Activated naive CD4-positive, alpha-beta T cell treated with anti-CD3 and anti-CD28 coated beads, Interleukin-2, amount 50 U/mL, for 24 hours (primary cell): ENCODE measurements at regions not wholly inside any gene's neighbourhood (a gene's known extent, or its start where the extent isn't known, plus 50 kb on each side); places are given as distances from the start of the nearest gene placed in this dataset.

Source experiments
- H3K27ac Mint-ChIP-seq: one replicate; pipeline ENCODE4 v1.8.0; 2021; ENCODE audit warnings: mild to moderate bottlenecking, mixed read lengths
- H3K27me3 Mint-ChIP-seq: one replicate; pipeline ENCODE4 v1.8.0; 2021; ENCODE audit warnings: mixed read lengths
- H3K36me3 Mint-ChIP-seq: one replicate; pipeline ENCODE4 v1.8.0; 2021; ENCODE audit warnings: mixed read lengths
- H3K4me1 Mint-ChIP-seq: one replicate; pipeline ENCODE4 v1.8.0; 2021; ENCODE audit warnings: mixed read lengths
- H3K4me3 Mint-ChIP-seq: one replicate; pipeline ENCODE4 v1.8.0; 2021; ENCODE audit warnings: mild to moderate bottlenecking, mixed read lengths
- H3K9me3 Mint-ChIP-seq: one replicate; pipeline ENCODE4 v1.8.0; 2021; ENCODE audit warnings: mixed read lengths

- Mint-ChIP-seq H3K9me3 (no peaks in the 10 kb centered on the region), H3K4me1 (no peaks in the 10 kb centered on the region), H3K4me3 (no peak overlapping the region), H3K27me3 (no peaks in the 10 kb centered on the region), H3K27ac (no peak overlapping the region), H3K36me3 (no peaks in the 10 kb centered on the region)
These were observed 180.9 kb upstream of the PLXNA2 start for GRCh38 chr1:208425096-208425495.

GRCh38 chr1:208430220-208430619 is 186.0 kb upstream of the PLXNA2 start:
- Mint-ChIP-seq H3K36me3 (no peaks in the 10 kb centered on the region), H3K4me1 (no peaks in the 10 kb centered on the region), H3K27ac (no peak overlapping the region), H3K4me3 (no peak overlapping the region), H3K27me3 (peaks cover 2% of the 10 kb centered on the region), H3K9me3 (no peaks in the 10 kb centered on the region)

- peaks cover 2% of the 10 kb centered on the region for H3K27me3 Mint-ChIP-seq
- H3K27ac Mint-ChIP-seq: no peak overlapping the region
- H3K36me3 Mint-ChIP-seq: no peaks in the 10 kb centered on the region
- no peaks in the 10 kb centered on the region for H3K4me1 Mint-ChIP-seq
- no peak overlapping the region for H3K4me3 Mint-ChIP-seq
- no peaks in the 10 kb centered on the region for H3K9me3 Mint-ChIP-seq
These were observed 187.5 kb upstream of the PLXNA2 start for GRCh38 chr1:208431721-208432120.

GRCh38 chr1:208432346-208432745 is 188.2 kb upstream of the PLXNA2 start:
- Mint-ChIP-seq H3K36me3 (no peaks in the 10 kb centered on the region), H3K27ac (no peak overlapping the region), H3K4me1 (no peaks in the 10 kb centered on the region), H3K27me3 (peaks cover 2% of the 10 kb centered on the region), H3K4me3 (no peak overlapping the region), H3K9me3 (no peaks in the 10 kb centered on the region)

- no peak overlapping the region for H3K27ac Mint-ChIP-seq
- no peaks in the 10 kb centered on the region for H3K4me1 Mint-ChIP-seq
- no peaks in the 10 kb centered on the region for H3K36me3 Mint-ChIP-seq
- no peaks in the 10 kb centered on the region for H3K9me3 Mint-ChIP-seq
- H3K27me3 Mint-ChIP-seq: peaks cover 2% of the 10 kb centered on the region
- no peak overlapping the region for H3K4me3 Mint-ChIP-seq
These were observed 188.9 kb upstream of the PLXNA2 start for GRCh38 chr1:208433086-208433485.

GRCh38 chr1:208433971-208434370 is 189.8 kb upstream of the PLXNA2 start:
- H3K4me1 Mint-ChIP-seq: no peaks in the 10 kb centered on the region
- H3K9me3 Mint-ChIP-seq: no peaks in the 10 kb centered on the region
- no peaks in the 10 kb centered on the region for H3K36me3 Mint-ChIP-seq

GRCh38 chr1:208437401-208437800 is 193.2 kb upstream of the PLXNA2 start:
- no peaks in the 10 kb centered on the region for H3K4me1 Mint-ChIP-seq
- H3K9me3 Mint-ChIP-seq: peaks cover 3% of the 10 kb centered on the region
- H3K4me3 Mint-ChIP-seq: no peak overlapping the region

More at GRCh38 chr1:208433971-208434370, 189.8 kb upstream of the PLXNA2 start:
- H3K27me3 Mint-ChIP-seq: peaks cover 2% of the 10 kb centered on the region
- H3K27ac Mint-ChIP-seq: no peak overlapping the region
- H3K4me3 Mint-ChIP-seq: no peak overlapping the region

GRCh38 chr1:208438112-208438699 is 194.0 kb upstream of the PLXNA2 start:
- peaks cover 2% of the 10 kb centered on the region for H3K27me3 Mint-ChIP-seq
- H3K27ac Mint-ChIP-seq: no peak overlapping the region
- peaks cover 8% of the 10 kb centered on the region for H3K9me3 Mint-ChIP-seq
- no peak overlapping the region for H3K4me3 Mint-ChIP-seq
- no peaks in the 10 kb centered on the region for H3K4me1 Mint-ChIP-seq
- no peaks in the 10 kb centered on the region for H3K36me3 Mint-ChIP-seq

More at GRCh38 chr1:208437401-208437800, 193.2 kb upstream of the PLXNA2 start:
- Mint-ChIP-seq H3K36me3 (no peaks in the 10 kb centered on the region), H3K27ac (no peak overlapping the region), H3K27me3 (peaks cover 2% of the 10 kb centered on the region)

- H3K9me3 Mint-ChIP-seq: peaks cover 17% of the 10 kb centered on the region
- no peak overlapping the region for H3K27ac Mint-ChIP-seq
- no peaks in the 10 kb centered on the region for H3K36me3 Mint-ChIP-seq
- no peaks in the 10 kb centered on the region for H3K4me1 Mint-ChIP-seq
- no peak overlapping the region for H3K4me3 Mint-ChIP-seq
- H3K27me3 Mint-ChIP-seq: peaks cover 16% of the 10 kb centered on the region
These were observed 201.6 kb upstream of the PLXNA2 start for GRCh38 chr1:208445758-208446203.

GRCh38 chr1:208446271-208446691 is 202.1 kb upstream of the PLXNA2 start:
- no peaks in the 10 kb centered on the region for H3K4me1 Mint-ChIP-seq
- peaks cover 16% of the 10 kb centered on the region for H3K27me3 Mint-ChIP-seq
- H3K9me3 Mint-ChIP-seq: peaks cover 17% of the 10 kb centered on the region
- H3K4me3 Mint-ChIP-seq: no peak overlapping the region
- no peak overlapping the region for H3K27ac Mint-ChIP-seq
- no peaks in the 10 kb centered on the region for H3K36me3 Mint-ChIP-seq

GRCh38 chr1:208448425-208448824 is 204.2 kb upstream of the PLXNA2 start:
- H3K9me3 Mint-ChIP-seq: peaks cover 6% of the 10 kb centered on the region
- no peaks in the 10 kb centered on the region for H3K36me3 Mint-ChIP-seq
- no peak overlapping the region for H3K4me3 Mint-ChIP-seq
- H3K27me3 Mint-ChIP-seq: peaks cover 16% of the 10 kb centered on the region
- no peaks in the 10 kb centered on the region for H3K4me1 Mint-ChIP-seq
- H3K27ac Mint-ChIP-seq: no peak overlapping the region

- Mint-ChIP-seq H3K27ac (no peak overlapping the region), H3K4me3 (no peak overlapping the region)
These were observed 205.8 kb upstream of the PLXNA2 start for GRCh38 chr1:208449951-208450350.

GRCh38 chr1:208450958-208451357 is 206.8 kb upstream of the PLXNA2 start:
- Mint-ChIP-seq H3K9me3 (no peaks in the 10 kb centered on the region), H3K4me3 (no peak overlapping the region), H3K27ac (no peak overlapping the region), H3K36me3 (no peaks in the 10 kb centered on the region), H3K4me1 (no peaks in the 10 kb centered on the region), H3K27me3 (peaks cover 16% of the 10 kb centered on the region)

More at GRCh38 chr1:208449951-208450350, 205.8 kb upstream of the PLXNA2 start:
- H3K4me1 Mint-ChIP-seq: no peaks in the 10 kb centered on the region
- H3K36me3 Mint-ChIP-seq: no peaks in the 10 kb centered on the region
- peaks cover 16% of the 10 kb centered on the region for H3K27me3 Mint-ChIP-seq
- no peaks in the 10 kb centered on the region for H3K9me3 Mint-ChIP-seq

- Mint-ChIP-seq H3K4me1 (no peaks in the 10 kb centered on the region), H3K36me3 (no peaks in the 10 kb centered on the region), H3K4me3 (no peak overlapping the region), H3K27ac (no peak overlapping the region), H3K9me3 (no peaks in the 10 kb centered on the region), H3K27me3 (no peaks in the 10 kb centered on the region)
These were observed 211.6 kb upstream of the PLXNA2 start for GRCh38 chr1:208455821-208456220.

GRCh38 chr1:208456487-208456886 is 212.3 kb upstream of the PLXNA2 start:
- Mint-ChIP-seq H3K4me1 (no peaks in the 10 kb centered on the region), H3K9me3 (no peaks in the 10 kb centered on the region), H3K27ac (no peak overlapping the region), H3K36me3 (no peaks in the 10 kb centered on the region), H3K4me3 (no peak overlapping the region), H3K27me3 (no peaks in the 10 kb centered on the region)

GRCh38 chr1:208460823-208461222 is 216.6 kb upstream of the PLXNA2 start:
- Mint-ChIP-seq H3K4me3 (no peak overlapping the region), H3K27me3 (no peaks in the 10 kb centered on the region), H3K4me1 (no peaks in the 10 kb centered on the region), H3K27ac (no peak overlapping the region), H3K9me3 (no peaks in the 10 kb centered on the region), H3K36me3 (no peaks in the 10 kb centered on the region)

- Mint-ChIP-seq H3K27me3 (no peaks in the 10 kb centered on the region), H3K36me3 (no peaks in the 10 kb centered on the region), H3K9me3 (no peaks in the 10 kb centered on the region), H3K27ac (no peak overlapping the region), H3K4me3 (no peak overlapping the region), H3K4me1 (no peaks in the 10 kb centered on the region)
These were observed 217.5 kb upstream of the PLXNA2 start for GRCh38 chr1:208461680-208462079.
